ENCODE measurements at regions not wholly inside any gene's neighbourhood (a gene's known extent, or its start where the extent isn't known, plus 50 kb on each side); places are given as distances from the start of the nearest gene placed in this dataset.
"Not testable (repeated sequence)": the region's sequence is repeated elsewhere in the genome, so short reads cannot be mapped to it uniquely, and the experiment has no call there.

GRCh38 chr3:165607221-165607620 is 230.0 kb downstream of the BCHE start:
- no peak overlapping the region for H3K27ac ChIP-seq
- TF ChIP-seq ZFX (IDR thresholded peaks at IDR 0.05; ENCODE audit: borderline replicate concordance) (no peak), CTCF (IDR thresholded peaks at IDR 0.05) (no peak)

GRCh38 chr3:165603196-165603595 is 234.0 kb downstream of the BCHE start:
- TF ChIP-seq CTCF (IDR thresholded peaks at IDR 0.05) (no peak), ZFX (IDR thresholded peaks at IDR 0.05; ENCODE audit: borderline replicate concordance) (no peak)
- H3K27ac ChIP-seq: no peak overlapping the region

- not testable (repeated sequence) for H3K27ac ChIP-seq
Measured at GRCh38 chr3:165572566-165572965, 264.7 kb downstream of the BCHE start.

GRCh38 chr3:165568907-165569462 is 268.2 kb downstream of the BCHE start:
- TF ChIP-seq ZFX (IDR thresholded peaks at IDR 0.05; ENCODE audit: borderline replicate concordance) (no peak), CTCF (IDR thresholded peaks at IDR 0.05) (no peak)
- no peak overlapping the region for H3K27ac ChIP-seq

- TF ChIP-seq CTCF (IDR thresholded peaks at IDR 0.05) (no peak), ZFX (IDR thresholded peaks at IDR 0.05; ENCODE audit: borderline replicate concordance) (no peak)
- H3K27ac ChIP-seq: no peak overlapping the region
Measured at GRCh38 chr3:165555785-165556184, 281.4 kb downstream of the BCHE start.

GRCh38 chr3:165553371-165553770 is 283.9 kb downstream of the BCHE start:
- TF ChIP-seq ZFX (IDR thresholded peaks at IDR 0.05; ENCODE audit: borderline replicate concordance) (no peak), CTCF (IDR thresholded peaks at IDR 0.05) (no peak)
- no peak overlapping the region for H3K27ac ChIP-seq

GRCh38 chr3:165549665-165550064 is 287.6 kb downstream of the BCHE start:
- H3K27ac ChIP-seq: no peak overlapping the region
- no peak for TF ChIP-seq CTCF (IDR thresholded peaks at IDR 0.05)
- no peak for TF ChIP-seq ZFX (IDR thresholded peaks at IDR 0.05; ENCODE audit: borderline replicate concordance)

- H3K27ac ChIP-seq: no peak overlapping the region
- no peak for TF ChIP-seq CTCF (IDR thresholded peaks at IDR 0.05)
- TF ChIP-seq ZFX (IDR thresholded peaks at IDR 0.05; ENCODE audit: borderline replicate concordance): no peak
Measured at GRCh38 chr3:165549037-165549436, 288.2 kb downstream of the BCHE start.

All from 22Rv1 (cell line).